WTC11 (cell line): ENCODE measurements at regions not wholly inside any gene's neighbourhood (a gene's known extent, or its start where the extent isn't known, plus 50 kb on each side); places are given as distances from the start of the nearest gene placed in this dataset.
A peak's percentile ranks its signal among the peaks of the same experiment; 100 is the strongest.

Experiments used
- ATAC-seq: fragments of 200-7000 bp; cut with Tn5 transposase; 2 replicates; pipeline ENCODE4 v1.10.0; 2021; ENCODE audit warnings: mild to moderate bottlenecking, moderate library complexity
- CTCF ChIA-PET: fragments of 300-600 bp; sonication (Branson Sonifier 250); formaldehyde crosslinking; loops from one replicate; lab custom pipeline; 2021; ENCODE audit warnings: antibody characterized with exemption; lab: Charles Lee
- POLR2A ChIA-PET: fragments of 350-600 bp; sonication (Branson Sonifier 250); formaldehyde crosslinking; loops from one replicate; lab custom pipeline; 2021; ENCODE audit warnings: antibody characterized with exemption; lab: Charles Lee
- DNase-seq: peaks from one replicate; pipeline ENCODE4 v3.0.0; 2021; ENCODE audit warnings: low spot score
- H3K27ac Mint-ChIP-seq: 2 replicates; pipeline ENCODE4 v1.8.0; 2021; ENCODE audit warnings: mixed read lengths
- H3K27me3 Mint-ChIP-seq: 2 replicates; pipeline ENCODE4 v1.8.0; 2021; ENCODE audit warnings: low read depth, mild to moderate bottlenecking, moderate library complexity, mixed read lengths
- H3K36me3 Mint-ChIP-seq: 2 replicates; pipeline ENCODE4 v1.8.0; 2021; ENCODE audit warnings: mixed read lengths
- H3K4me1 Mint-ChIP-seq: 2 replicates; pipeline ENCODE4 v1.8.0; 2022; ENCODE audit warnings: mixed read lengths
- H3K4me3 Mint-ChIP-seq: 2 replicates; pipeline ENCODE4 v1.8.0; 2021; ENCODE audit warnings: mild to moderate bottlenecking, moderate library complexity, mixed read lengths
- H3K9me3 Mint-ChIP-seq: 2 replicates; pipeline ENCODE4 v1.8.0; 2021; ENCODE audit warnings: mixed read lengths
- CTCF ChIP-seq: fragments of 200-600 bp; IDR thresholded peaks from 2 replicates; pipeline ENCODE4 v1.8.0; 2022; ENCODE audit warnings: antibody characterized with exemption
- ELF4 ChIP-seq: sonication (generic); formaldehyde crosslinking; IDR thresholded peaks from 2 replicates; pipeline ENCODE4 v1.8.1; 2022; ENCODE audit warnings: low read depth, mild to moderate bottlenecking, moderate library complexity, missing genetic modification reagents
- EMX1 ChIP-seq: fragments of 250-450 bp; sonication (Bioruptor Pico); IDR thresholded peaks from 2 replicates; pipeline ENCODE4 v1.8.0; 2021; ENCODE audit warnings: mild to moderate bottlenecking
- FOXJ3 ChIP-seq: sonication (generic); formaldehyde crosslinking; IDR thresholded peaks from 2 replicates; pipeline ENCODE4 v1.9.0; 2021; ENCODE audit warnings: missing genetic modification reagents, mild to moderate bottlenecking, borderline replicate concordance
- GTF2I ChIP-seq: fragments of 250-450 bp; sonication (Bioruptor Pico); conservative IDR thresholded peaks from 2 replicates; pipeline ENCODE4 v1.4.0; 2021; ENCODE audit warnings: mild to moderate bottlenecking
- MLX ChIP-seq: sonication (generic); formaldehyde crosslinking; IDR thresholded peaks from 2 replicates; pipeline ENCODE4 v1.8.1; 2023; ENCODE audit warnings: mild to moderate bottlenecking, missing genetic modification reagents, moderate library complexity
- NFE2L1 ChIP-seq: sonication (generic); formaldehyde crosslinking; IDR thresholded peaks from 2 replicates; pipeline ENCODE4 v1.8.1; 2023; ENCODE audit warnings: missing genetic modification reagents
- NR1H2 ChIP-seq: sonication (generic); formaldehyde crosslinking; IDR thresholded peaks from 2 replicates; pipeline ENCODE4 v1.9.0; 2021; ENCODE audit warnings: mild to moderate bottlenecking, moderate library complexity, missing genetic modification reagents
- SOX15 ChIP-seq: fragments of 250-450 bp; sonication (Bioruptor Pico); IDR thresholded peaks from 2 replicates; pipeline ENCODE4 v1.9.0; 2021; ENCODE audit warnings: mild to moderate bottlenecking
- TEAD1 ChIP-seq: sonication (generic); formaldehyde crosslinking; IDR thresholded peaks from 2 replicates; pipeline ENCODE4 v1.8.0; 2022; ENCODE audit warnings: mild to moderate bottlenecking, missing genetic modification reagents
- ZBTB21 ChIP-seq: sonication (generic); formaldehyde crosslinking; IDR thresholded peaks from 2 replicates; pipeline ENCODE4 v1.8.1; 2023; ENCODE audit warnings: mild to moderate bottlenecking, missing genetic modification reagents, borderline replicate concordance
- ZNF138 ChIP-seq: sonication (generic); formaldehyde crosslinking; conservative IDR thresholded peaks from 2 replicates; pipeline ENCODE4 v1.8.1; 2022; ENCODE audit warnings: mild to moderate bottlenecking, moderate library complexity, missing genetic modification reagents
- TF ChIP-seq, protein P1 (sequence below): sonication (generic); formaldehyde crosslinking; IDR thresholded peaks from 2 replicates; pipeline ENCODE4 v1.8.1; 2022; ENCODE audit warnings: low read depth, mild to moderate bottlenecking, moderate library complexity, missing genetic modification reagents, borderline replicate concordance
- TF ChIP-seq, protein P2 (sequence below): sonication (generic); formaldehyde crosslinking; IDR thresholded peaks from 2 replicates; pipeline ENCODE4 v1.8.0; 2022; ENCODE audit warnings: mild to moderate bottlenecking, missing genetic modification reagents
- TF ChIP-seq, protein P3 (sequence below): sonication (generic); formaldehyde crosslinking; IDR thresholded peaks from 2 replicates; pipeline ENCODE4 v1.8.1; 2022; ENCODE audit warnings: missing genetic modification reagents, borderline replicate concordance
- TF ChIP-seq, protein P4 (sequence below): sonication (generic); formaldehyde crosslinking; IDR thresholded peaks from 2 replicates; pipeline ENCODE4 v1.8.0; 2022; ENCODE audit warnings: mild to moderate bottlenecking, missing genetic modification reagents
- TF ChIP-seq, protein P5 (sequence below): sonication (generic); formaldehyde crosslinking; IDR thresholded peaks from 2 replicates; pipeline ENCODE4 v1.8.1; 2023; ENCODE audit warnings: mild to moderate bottlenecking, missing genetic modification reagents, moderate library complexity

GRCh38 chr5:125835293-125836172 is 587.7 kb upstream of the GRAMD2B start:
- peak; percentile 62 for DNase-seq
- POLR2A ChIA-PET, result interaction anchor here (0.7 kb wide), 2 partner anchors 286 to 414 kb away, joined by 3 read pairs; no protein-coding TSS in a partner anchor
- TF ChIP-seq EMX1 (CRISPR knock-in tag) (no peak), CTCF (peak; percentile 44)
- TF ChIP-seq, all 79 proteins: peak for 1
- Mint-ChIP-seq H3K27ac (peak overlapping the region; percentile 55; the same call in 1 of the 2 replicates), H3K4me3 (peak overlapping the region; percentile 8; the same call in 1 of the 2 replicates), H3K27me3 (no peaks in the 10 kb centered on the region), H3K4me1 (peaks cover 35% of the 10 kb centered on the region), H3K36me3 (peaks cover 3% of the 10 kb centered on the region), H3K9me3 (peaks cover 10% of the 10 kb centered on the region)
- ATAC-seq, result peak; percentile 95
- CTCF ChIA-PET, result interaction anchor here (0.5 to 1.6 kb wide), 35 partner anchors 11 to 1814 kb away, joined by 3 to 9 read pairs (median 3); no protein-coding TSS in a partner anchor

- DNase-seq (no peak), ATAC-seq (no peak)
- H3K27me3 Mint-ChIP-seq, result no peaks in the 10 kb centered on the region
- peaks cover 5% of the 10 kb centered on the region for H3K9me3 Mint-ChIP-seq
- H3K4me1 Mint-ChIP-seq, result peaks cover 35% of the 10 kb centered on the region
- CTCF ChIA-PET, result interaction anchor here (0.5 to 1.6 kb wide), 21 partner anchors 11 to 1099 kb away, joined by 3 to 9 read pairs (median 3); no protein-coding TSS in a partner anchor
- no peak overlapping the region for H3K27ac Mint-ChIP-seq
- POLR2A ChIA-PET, result no interaction called here
- H3K4me3 Mint-ChIP-seq, result no peak overlapping the region
- TF ChIP-seq, protein P1, sequence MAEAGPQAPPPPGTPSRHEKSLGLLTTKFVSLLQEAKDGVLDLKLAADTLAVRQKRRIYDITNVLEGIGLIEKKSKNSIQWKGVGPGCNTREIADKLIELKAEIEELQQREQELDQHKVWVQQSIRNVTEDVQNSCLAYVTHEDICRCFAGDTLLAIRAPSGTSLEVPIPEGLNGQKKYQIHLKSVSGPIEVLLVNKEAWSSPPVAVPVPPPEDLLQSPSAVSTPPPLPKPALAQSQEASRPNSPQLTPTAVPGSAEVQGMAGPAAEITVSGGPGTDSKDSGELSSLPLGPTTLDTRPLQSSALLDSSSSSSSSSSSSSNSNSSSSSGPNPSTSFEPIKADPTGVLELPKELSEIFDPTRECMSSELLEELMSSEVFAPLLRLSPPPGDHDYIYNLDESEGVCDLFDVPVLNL, result no peak
- TF ChIP-seq, protein P2, sequence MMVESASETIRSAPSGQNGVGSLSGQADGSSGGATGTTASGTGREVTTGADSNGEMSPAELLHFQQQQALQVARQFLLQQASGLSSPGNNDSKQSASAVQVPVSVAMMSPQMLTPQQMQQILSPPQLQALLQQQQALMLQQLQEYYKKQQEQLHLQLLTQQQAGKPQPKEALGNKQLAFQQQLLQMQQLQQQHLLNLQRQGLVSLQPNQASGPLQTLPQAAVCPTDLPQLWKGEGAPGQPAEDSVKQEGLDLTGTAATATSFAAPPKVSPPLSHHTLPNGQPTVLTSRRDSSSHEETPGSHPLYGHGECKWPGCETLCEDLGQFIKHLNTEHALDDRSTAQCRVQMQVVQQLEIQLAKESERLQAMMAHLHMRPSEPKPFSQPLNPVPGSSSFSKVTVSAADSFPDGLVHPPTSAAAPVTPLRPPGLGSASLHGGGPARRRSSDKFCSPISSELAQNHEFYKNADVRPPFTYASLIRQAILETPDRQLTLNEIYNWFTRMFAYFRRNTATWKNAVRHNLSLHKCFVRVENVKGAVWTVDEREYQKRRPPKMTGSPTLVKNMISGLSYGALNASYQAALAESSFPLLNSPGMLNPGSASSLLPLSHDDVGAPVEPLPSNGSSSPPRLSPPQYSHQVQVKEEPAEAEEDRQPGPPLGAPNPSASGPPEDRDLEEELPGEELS, result no peak
- TF ChIP-seq, protein P3, sequence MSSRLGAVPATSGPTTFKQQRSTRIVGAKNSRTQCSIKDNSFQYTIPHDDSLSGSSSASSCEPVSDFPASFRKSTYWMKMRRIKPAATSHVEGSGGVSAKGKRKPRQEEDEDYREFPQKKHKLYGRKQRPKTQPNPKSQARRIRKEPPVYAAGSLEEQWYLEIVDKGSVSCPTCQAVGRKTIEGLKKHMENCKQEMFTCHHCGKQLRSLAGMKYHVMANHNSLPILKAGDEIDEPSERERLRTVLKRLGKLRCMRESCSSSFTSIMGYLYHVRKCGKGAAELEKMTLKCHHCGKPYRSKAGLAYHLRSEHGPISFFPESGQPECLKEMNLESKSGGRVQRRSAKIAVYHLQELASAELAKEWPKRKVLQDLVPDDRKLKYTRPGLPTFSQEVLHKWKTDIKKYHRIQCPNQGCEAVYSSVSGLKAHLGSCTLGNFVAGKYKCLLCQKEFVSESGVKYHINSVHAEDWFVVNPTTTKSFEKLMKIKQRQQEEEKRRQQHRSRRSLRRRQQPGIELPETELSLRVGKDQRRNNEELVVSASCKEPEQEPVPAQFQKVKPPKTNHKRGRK (CRISPR knock-in tag), result no peak
- TF ChIP-seq NR1H2 (CRISPR knock-in tag) (no peak), FOXJ3 (no peak), GTF2I (CRISPR knock-in tag) (no peak), ZBTB21 (CRISPR knock-in tag) (no peak)
- TF ChIP-seq, protein P4, sequence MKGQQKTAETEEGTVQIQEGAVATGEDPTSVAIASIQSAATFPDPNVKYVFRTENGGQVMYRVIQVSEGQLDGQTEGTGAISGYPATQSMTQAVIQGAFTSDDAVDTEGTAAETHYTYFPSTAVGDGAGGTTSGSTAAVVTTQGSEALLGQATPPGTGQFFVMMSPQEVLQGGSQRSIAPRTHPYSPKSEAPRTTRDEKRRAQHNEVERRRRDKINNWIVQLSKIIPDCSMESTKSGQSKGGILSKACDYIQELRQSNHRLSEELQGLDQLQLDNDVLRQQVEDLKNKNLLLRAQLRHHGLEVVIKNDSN (CRISPR knock-in tag), result no peak
- peaks cover 3% of the 10 kb centered on the region for H3K36me3 Mint-ChIP-seq
Observed at GRCh38 chr5:125836256-125836655, 587.0 kb upstream of the GRAMD2B start.

GRCh38 chr5:125837866-125838265 is 585.3 kb upstream of the GRAMD2B start:
- DNase-seq, result no peak
- no peak for ATAC-seq
- Mint-ChIP-seq H3K36me3 (peaks cover 14% of the 10 kb centered on the region), H3K4me3 (no peak overlapping the region), H3K9me3 (peaks cover 10% of the 10 kb centered on the region), H3K4me1 (peaks cover 35% of the 10 kb centered on the region), H3K27ac (no peak overlapping the region), H3K27me3 (no peaks in the 10 kb centered on the region)
- ChIA-PET CTCF (no interaction called here), POLR2A (interaction anchor here (1.0 kb wide), 1 partner anchor 38 kb away, joined by 3 read pairs; no protein-coding TSS in a partner anchor)
- TF ChIP-seq SOX15 (CRISPR knock-in tag) (no peak), NFE2L1 (no peak), ELF4 (no peak), ZNF138 (CRISPR knock-in tag) (no peak), MLX (CRISPR knock-in tag) (no peak), TEAD1 (CRISPR knock-in tag) (no peak), FOXJ3 (no peak)
- TF ChIP-seq, protein P5, sequence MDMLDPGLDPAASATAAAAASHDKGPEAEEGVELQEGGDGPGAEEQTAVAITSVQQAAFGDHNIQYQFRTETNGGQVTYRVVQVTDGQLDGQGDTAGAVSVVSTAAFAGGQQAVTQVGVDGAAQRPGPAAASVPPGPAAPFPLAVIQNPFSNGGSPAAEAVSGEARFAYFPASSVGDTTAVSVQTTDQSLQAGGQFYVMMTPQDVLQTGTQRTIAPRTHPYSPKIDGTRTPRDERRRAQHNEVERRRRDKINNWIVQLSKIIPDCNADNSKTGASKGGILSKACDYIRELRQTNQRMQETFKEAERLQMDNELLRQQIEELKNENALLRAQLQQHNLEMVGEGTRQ (CRISPR knock-in tag), result no peak
- TF ChIP-seq, protein P2, result no peak
